Mammary epithelial cell (primary cell): ENCODE measurements at regions not wholly inside any gene's neighbourhood (a gene's known extent, or its start where the extent isn't known, plus 50 kb on each side); places are given as distances from the start of the nearest gene placed in this dataset.

ENCODE experiments used
- EZH2 ChIP-seq: IDR thresholded peaks from 2 replicates; pipeline ENCODE4 v1.6.1; 2012; ENCODE audit warnings: low read length, inconsistent platforms, borderline replicate concordance
- TF ChIP-seq, protein P1 (sequence below), 2 donors: IDR thresholded peaks in 1 of 2; conservative IDR thresholded peaks in 1 of 2; 2 replicates each; pipeline ENCODE4 v1.5.1; 2011 to 2012; ENCODE audit warnings: inconsistent platforms in 2 of 2, low read length in 2 of 2, mild to moderate bottlenecking in 2 of 2, control low read depth in 1 of 2, low read depth in 1 of 2; ENCODE audit not compliant: insufficient read depth in 1 of 2; ENCODE audit errors: extremely low read depth in 1 of 2

DNA sequence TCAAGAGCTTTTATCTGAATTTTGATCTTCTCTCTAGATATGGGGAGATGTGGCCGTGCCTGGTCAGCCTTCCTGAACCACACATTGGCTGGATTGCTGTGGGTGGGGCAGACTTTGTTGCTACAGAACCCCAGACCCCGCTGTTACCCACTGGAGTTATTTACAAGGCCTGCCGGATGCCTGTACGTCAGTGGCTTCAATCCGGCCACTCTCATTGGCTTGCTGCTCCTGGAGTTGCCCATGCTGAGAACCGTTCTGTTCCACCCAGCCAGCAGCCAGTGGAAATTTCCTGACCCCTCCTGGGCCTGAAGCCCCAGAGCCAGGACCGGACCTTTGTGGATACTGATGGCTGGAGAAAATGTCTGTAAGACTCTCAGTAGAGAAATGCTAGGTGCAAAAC, 101.9 kb downstream of the TFAP2C start:
- TF ChIP-seq, protein P1, sequence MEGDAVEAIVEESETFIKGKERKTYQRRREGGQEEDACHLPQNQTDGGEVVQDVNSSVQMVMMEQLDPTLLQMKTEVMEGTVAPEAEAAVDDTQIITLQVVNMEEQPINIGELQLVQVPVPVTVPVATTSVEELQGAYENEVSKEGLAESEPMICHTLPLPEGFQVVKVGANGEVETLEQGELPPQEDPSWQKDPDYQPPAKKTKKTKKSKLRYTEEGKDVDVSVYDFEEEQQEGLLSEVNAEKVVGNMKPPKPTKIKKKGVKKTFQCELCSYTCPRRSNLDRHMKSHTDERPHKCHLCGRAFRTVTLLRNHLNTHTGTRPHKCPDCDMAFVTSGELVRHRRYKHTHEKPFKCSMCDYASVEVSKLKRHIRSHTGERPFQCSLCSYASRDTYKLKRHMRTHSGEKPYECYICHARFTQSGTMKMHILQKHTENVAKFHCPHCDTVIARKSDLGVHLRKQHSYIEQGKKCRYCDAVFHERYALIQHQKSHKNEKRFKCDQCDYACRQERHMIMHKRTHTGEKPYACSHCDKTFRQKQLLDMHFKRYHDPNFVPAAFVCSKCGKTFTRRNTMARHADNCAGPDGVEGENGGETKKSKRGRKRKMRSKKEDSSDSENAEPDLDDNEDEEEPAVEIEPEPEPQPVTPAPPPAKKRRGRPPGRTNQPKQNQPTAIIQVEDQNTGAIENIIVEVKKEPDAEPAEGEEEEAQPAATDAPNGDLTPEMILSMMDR (conservative IDR thresholded peaks at IDR 0.05 in 1 of 2, IDR thresholded peaks at IDR 0.05 in 1 of 2; ENCODE audit: extremely low read depth in 1 of 2, insufficient read depth in 1 of 2, low read depth in 1 of 2, low read length in 2 of 2), result no peak
- no peak for TF ChIP-seq EZH2
